SJCRH30 (cell line): ENCODE measurements at regions not wholly inside any gene's neighbourhood (a gene's known extent, or its start where the extent isn't known, plus 50 kb on each side); places are given as distances from the start of the nearest gene placed in this dataset.
"Not testable (repeated sequence)": the region's sequence is repeated elsewhere in the genome, so short reads cannot be mapped to it uniquely, and the experiment has no call there.

Experiments
- DNase-seq, 2 experiments: peaks; one replicate each; pipeline ENCODE4 v3.0.0-alpha.2; 2015 to 2020
- H3K27ac ChIP-seq: fragments of 250-450 bp; sonication (Bioruptor Pico); 2 replicates; pipeline ENCODE4 v1.5.1; 2020; ENCODE audit warnings: mild to moderate bottlenecking, moderate library complexity
- H3K27me3 ChIP-seq: fragments of 250-450 bp; sonication (Bioruptor Pico); 2 replicates; pipeline ENCODE4 v1.5.1; 2020; ENCODE audit warnings: mild to moderate bottlenecking, moderate library complexity
- H3K36me3 ChIP-seq: fragments of 250-450 bp; sonication (Bioruptor Pico); 2 replicates; pipeline ENCODE4 v1.5.1; 2020; ENCODE audit warnings: mild to moderate bottlenecking, moderate library complexity
- H3K4me1 ChIP-seq: fragments of 250-450 bp; sonication (Bioruptor Pico); 2 replicates; pipeline ENCODE4 v1.5.1; 2020; ENCODE audit warnings: mild to moderate bottlenecking, moderate library complexity
- H3K4me3 ChIP-seq: fragments of 250-450 bp; sonication (Bioruptor Pico); 2 replicates; pipeline ENCODE4 v1.5.1; 2020; ENCODE audit warnings: mild to moderate bottlenecking, moderate library complexity
- H3K9me3 ChIP-seq: fragments of 250-450 bp; sonication (Bioruptor Pico); replicated peaks from 2 replicates; pipeline ENCODE4 v1.5.1; 2020; ENCODE audit warnings: mild to moderate bottlenecking, moderate library complexity

- H3K27ac ChIP-seq, result no peak overlapping the region
- no peaks in the 10 kb centered on the region for H3K27me3 ChIP-seq
- H3K4me1 ChIP-seq, result peaks cover 8% of the 10 kb centered on the region
- H3K9me3 ChIP-seq, result no peaks in the 10 kb centered on the region
- peak in 1 of 2 experiments; percentile 15 for DNase-seq
- H3K4me3 ChIP-seq, result no peak overlapping the region
- H3K36me3 ChIP-seq, result no peaks in the 10 kb centered on the region
Measured at GRCh38 chr1:64343823-64344190, 126.1 kb upstream of the CACHD1 start.

- DNase-seq, result no peak
- no peaks in the 10 kb centered on the region for H3K27me3 ChIP-seq
- peaks cover 8% of the 10 kb centered on the region for H3K4me1 ChIP-seq
- H3K36me3 ChIP-seq, result no peaks in the 10 kb centered on the region
- no peak overlapping the region for H3K4me3 ChIP-seq
- H3K27ac ChIP-seq, result no peak overlapping the region
- no peaks in the 10 kb centered on the region for H3K9me3 ChIP-seq
Measured at GRCh38 chr1:64348270-64348960, 121.5 kb upstream of the CACHD1 start.

GRCh38 chr1:64348961-64349648 lies 120.8 kb upstream of the CACHD1 start:
- Histone ChIP-seq H3K9me3 (no peaks in the 10 kb centered on the region), H3K36me3 (no peaks in the 10 kb centered on the region), H3K27me3 (no peaks in the 10 kb centered on the region), H3K4me3 (no peak overlapping the region), H3K27ac (no peak overlapping the region), H3K4me1 (peaks cover 1% of the 10 kb centered on the region; the same call in 1 of the 2 replicates)
- DNase-seq, result no peak

GRCh38 chr1:64355534-64355933 lies 114.4 kb upstream of the CACHD1 start:
- H3K4me3 ChIP-seq, H3K36me3 ChIP-seq, H3K27me3 ChIP-seq, DNase-seq, H3K27ac ChIP-seq, H3K4me1 ChIP-seq, H3K9me3 ChIP-seq: not testable (repeated sequence)

- Histone ChIP-seq H3K27me3 (no peaks in the 10 kb centered on the region), H3K36me3 (no peaks in the 10 kb centered on the region), H3K27ac (no peak overlapping the region), H3K4me3 (no peak overlapping the region), H3K4me1 (no peaks in the 10 kb centered on the region), H3K9me3 (no peaks in the 10 kb centered on the region)
- DNase-seq, result no peak
Measured at GRCh38 chr1:64356636-64357256, 113.2 kb upstream of the CACHD1 start.

- Histone ChIP-seq H3K27ac (no peak overlapping the region), H3K4me3 (no peak overlapping the region), H3K9me3 (no peaks in the 10 kb centered on the region), H3K4me1 (no peaks in the 10 kb centered on the region), H3K27me3 (no peaks in the 10 kb centered on the region), H3K36me3 (no peaks in the 10 kb centered on the region)
- no peak for DNase-seq
Measured at GRCh38 chr1:64357422-64357821, 112.5 kb upstream of the CACHD1 start.

- no peak overlapping the region for H3K27ac ChIP-seq
- no peaks in the 10 kb centered on the region for H3K4me1 ChIP-seq
- H3K36me3 ChIP-seq, result no peaks in the 10 kb centered on the region
- no peaks in the 10 kb centered on the region for H3K27me3 ChIP-seq
- no peak for DNase-seq
- no peaks in the 10 kb centered on the region for H3K9me3 ChIP-seq
- H3K4me3 ChIP-seq, result no peak overlapping the region
Measured at GRCh38 chr1:64358692-64359091, 111.2 kb upstream of the CACHD1 start.

- Histone ChIP-seq H3K36me3 (no peaks in the 10 kb centered on the region), H3K4me3 (no peak overlapping the region), H3K27ac (no peak overlapping the region), H3K9me3 (no peaks in the 10 kb centered on the region), H3K27me3 (no peaks in the 10 kb centered on the region), H3K4me1 (no peaks in the 10 kb centered on the region)
- DNase-seq, result no peak
Measured at GRCh38 chr1:64361974-64362373, 108.0 kb upstream of the CACHD1 start.

- H3K4me1 ChIP-seq, result no peaks in the 10 kb centered on the region
- no peaks in the 10 kb centered on the region for H3K36me3 ChIP-seq
- no peak overlapping the region for H3K27ac ChIP-seq
- H3K9me3 ChIP-seq, result no peaks in the 10 kb centered on the region
- H3K27me3 ChIP-seq, result no peaks in the 10 kb centered on the region
- DNase-seq, result no peak
- H3K4me3 ChIP-seq, result no peak overlapping the region
Measured at GRCh38 chr1:64363111-64363510, 106.8 kb upstream of the CACHD1 start.

- no peaks in the 10 kb centered on the region for H3K36me3 ChIP-seq
- H3K4me3 ChIP-seq, result no peak overlapping the region
- no peaks in the 10 kb centered on the region for H3K27me3 ChIP-seq
- H3K27ac ChIP-seq, result no peak overlapping the region
- no peaks in the 10 kb centered on the region for H3K9me3 ChIP-seq
- no peak for DNase-seq
- no peaks in the 10 kb centered on the region for H3K4me1 ChIP-seq
Measured at GRCh38 chr1:64363616-64364015, 106.3 kb upstream of the CACHD1 start.

GRCh38 chr1:64366821-64367220 lies 103.1 kb upstream of the CACHD1 start:
- no peaks in the 10 kb centered on the region for H3K9me3 ChIP-seq
- no peaks in the 10 kb centered on the region for H3K36me3 ChIP-seq
- H3K27ac ChIP-seq, result no peak overlapping the region
- no peaks in the 10 kb centered on the region for H3K4me1 ChIP-seq
- no peaks in the 10 kb centered on the region for H3K27me3 ChIP-seq
- H3K4me3 ChIP-seq, result no peak overlapping the region
- no peak for DNase-seq

GRCh38 chr1:64368344-64368743 lies 101.6 kb upstream of the CACHD1 start:
- no peaks in the 10 kb centered on the region for H3K27me3 ChIP-seq
- H3K4me3 ChIP-seq, result no peak overlapping the region
- H3K9me3 ChIP-seq, result no peaks in the 10 kb centered on the region
- no peak overlapping the region for H3K27ac ChIP-seq
- H3K36me3 ChIP-seq, result no peaks in the 10 kb centered on the region
- no peaks in the 10 kb centered on the region for H3K4me1 ChIP-seq
- no peak for DNase-seq

GRCh38 chr1:64378826-64379225 lies 91.1 kb upstream of the CACHD1 start:
- H3K4me1 ChIP-seq, result no peaks in the 10 kb centered on the region
- H3K4me3 ChIP-seq, result no peak overlapping the region
- no peaks in the 10 kb centered on the region for H3K27me3 ChIP-seq
- no peaks in the 10 kb centered on the region for H3K36me3 ChIP-seq
- no peaks in the 10 kb centered on the region for H3K9me3 ChIP-seq
- H3K27ac ChIP-seq, result no peak overlapping the region
- DNase-seq, result no peak

GRCh38 chr1:64387389-64388285 lies 82.3 kb upstream of the CACHD1 start:
- no peak for DNase-seq
- no peaks in the 10 kb centered on the region for H3K4me1 ChIP-seq
- H3K27me3 ChIP-seq, result no peaks in the 10 kb centered on the region
- no peak overlapping the region for H3K27ac ChIP-seq
- H3K36me3 ChIP-seq, result no peaks in the 10 kb centered on the region
- no peak overlapping the region for H3K4me3 ChIP-seq
- H3K9me3 ChIP-seq, result no peaks in the 10 kb centered on the region

GRCh38 chr1:64388336-64388735 lies 81.6 kb upstream of the CACHD1 start:
- no peak overlapping the region for H3K4me3 ChIP-seq
- H3K36me3 ChIP-seq, result no peaks in the 10 kb centered on the region
- DNase-seq, result no peak
- H3K27ac ChIP-seq, result no peak overlapping the region
- no peaks in the 10 kb centered on the region for H3K9me3 ChIP-seq
- H3K4me1 ChIP-seq, result no peaks in the 10 kb centered on the region
- H3K27me3 ChIP-seq, result no peaks in the 10 kb centered on the region
